ENCODE measurements at regions not wholly inside any gene's neighbourhood (a gene's known extent, or its start where the extent isn't known, plus 50 kb on each side); places are given as distances from the start of the nearest gene placed in this dataset.

- DNase-seq (ENCODE audit: low read depth): no peak
- no peak overlapping the region for H3K4me3 ChIP-seq (ENCODE audit: low read depth, low read length)
- TF ChIP-seq MYC (IDR thresholded peaks at IDR 0.05; ENCODE audit: low read depth, low read length) (no peak), POLR2A (IDR thresholded peaks at IDR 0.05; ENCODE audit: extremely low read depth, insufficient read length) (no peak), CTCF (IDR thresholded peaks at IDR 0.05; ENCODE audit: low read depth, low read length) (no peak), MAX (IDR thresholded peaks at IDR 0.05; ENCODE audit: low read depth, low read length) (no peak)
These were observed 1319.3 kb downstream of the MAT2B start for GRCh38 chr5:164824671-164825070.

GRCh38 chr5:164832516-164832915 is 1327.1 kb downstream of the MAT2B start:
- DNase-seq (ENCODE audit: low read depth): no peak
- H3K4me3 ChIP-seq (ENCODE audit: low read depth, low read length): no peak overlapping the region
- TF ChIP-seq MYC (IDR thresholded peaks at IDR 0.05; ENCODE audit: low read depth, low read length): no peak
- TF ChIP-seq CTCF (IDR thresholded peaks at IDR 0.05; ENCODE audit: low read depth, low read length): no peak
- TF ChIP-seq POLR2A (IDR thresholded peaks at IDR 0.05; ENCODE audit: extremely low read depth, insufficient read length): no peak
- no peak for TF ChIP-seq MAX (IDR thresholded peaks at IDR 0.05; ENCODE audit: low read depth, low read length)

- DNase-seq (ENCODE audit: low read depth): no peak
- TF ChIP-seq MYC (IDR thresholded peaks at IDR 0.05; ENCODE audit: low read depth, low read length) (no peak), POLR2A (IDR thresholded peaks at IDR 0.05; ENCODE audit: extremely low read depth, insufficient read length) (no peak), MAX (IDR thresholded peaks at IDR 0.05; ENCODE audit: low read depth, low read length) (no peak), CTCF (IDR thresholded peaks at IDR 0.05; ENCODE audit: low read depth, low read length) (no peak)
- H3K4me3 ChIP-seq (ENCODE audit: low read depth, low read length): no peak overlapping the region
These were observed 1338.9 kb downstream of the MAT2B start for GRCh38 chr5:164844348-164844747.

GRCh38 chr5:164860896-164861295 is 1355.5 kb downstream of the MAT2B start:
- no peak for DNase-seq (ENCODE audit: low read depth)
- H3K4me3 ChIP-seq (ENCODE audit: low read depth, low read length): no peak overlapping the region
- TF ChIP-seq CTCF (IDR thresholded peaks at IDR 0.05; ENCODE audit: low read depth, low read length) (no peak), POLR2A (IDR thresholded peaks at IDR 0.05; ENCODE audit: extremely low read depth, insufficient read length) (no peak)

- DNase-seq (ENCODE audit: low read depth): no peak
- no peak for TF ChIP-seq MAX (IDR thresholded peaks at IDR 0.05; ENCODE audit: low read depth, low read length)
- no peak overlapping the region for H3K4me3 ChIP-seq (ENCODE audit: low read depth, low read length)
These were observed 1356.2 kb downstream of the MAT2B start for GRCh38 chr5:164861610-164862009.

- TF ChIP-seq MYC (IDR thresholded peaks at IDR 0.05; ENCODE audit: low read depth, low read length) (no peak), POLR2A (IDR thresholded peaks at IDR 0.05; ENCODE audit: extremely low read depth, insufficient read length) (no peak), CTCF (IDR thresholded peaks at IDR 0.05; ENCODE audit: low read depth, low read length) (no peak), MAX (IDR thresholded peaks at IDR 0.05; ENCODE audit: low read depth, low read length) (no peak)
- H3K4me3 ChIP-seq (ENCODE audit: low read depth, low read length): no peak overlapping the region
- DNase-seq (ENCODE audit: low read depth): peak; percentile 51
These were observed 1363.3 kb downstream of the MAT2B start for GRCh38 chr5:164868761-164869160.

All from NB4 (cell line).